Fibroblast of lung (primary cell): ENCODE measurements at regions not wholly inside any gene's neighbourhood (a gene's known extent, or its start where the extent isn't known, plus 50 kb on each side); places are given as distances from the start of the nearest gene placed in this dataset.

Experiments
- DNase-seq, 2 donors: peaks; one replicate each; pipeline versions ENCODE4 v3.0.0 to v3.0.0-alpha.2; 2010; ENCODE audit warnings: low read depth in 2 of 2
- H2AFZ ChIP-seq: 2 replicates; pipeline ENCODE4 v1.5.1; 2012; ENCODE audit warnings: low read length, control low read depth, inconsistent platforms
- H3K27ac ChIP-seq: 2 replicates; pipeline ENCODE4 v1.5.1; 2011; ENCODE audit warnings: low read length, control low read depth; ENCODE audit not compliant: insufficient read depth
- H3K27me3 ChIP-seq: 2 replicates; pipeline ENCODE4 v1.5.1; 2011; ENCODE audit warnings: mild to moderate bottlenecking, low read length; ENCODE audit not compliant: control insufficient read depth, insufficient read depth
- H3K36me3 ChIP-seq: 2 replicates; pipeline ENCODE4 v1.5.1; 2011; ENCODE audit warnings: low read length; ENCODE audit not compliant: control insufficient read depth, insufficient read depth
- H3K4me1 ChIP-seq: 2 replicates; pipeline ENCODE4 v1.5.1; 2011; ENCODE audit warnings: low read length; ENCODE audit not compliant: control insufficient read depth, insufficient read depth; ENCODE audit errors: extremely low read depth
- H3K4me2 ChIP-seq: 2 replicates; pipeline ENCODE4 v1.5.1; 2011; ENCODE audit warnings: low read length, control low read depth; ENCODE audit not compliant: insufficient read depth; ENCODE audit errors: extremely low read depth
- H3K4me3 ChIP-seq, 4 experiments: fragments of 200-600 bp in 1 of 4; sonication (generic) in 1 of 4; replicated peaks in 1 of 4; 2 replicates each; pipeline ENCODE4 v1.5.1; 2011 to 2016; ENCODE audit warnings: low read length in 4 of 4, low read depth in 3 of 4, mild to moderate bottlenecking in 3 of 4, control low read depth in 2 of 4, inconsistent platforms in 1 of 4, mixed read lengths in 1 of 4; ENCODE audit not compliant: insufficient read depth in 1 of 4; ENCODE audit errors: control extremely low read depth in 1 of 4
- H3K79me2 ChIP-seq: 2 replicates; pipeline ENCODE4 v1.5.1; 2012; ENCODE audit warnings: mild to moderate bottlenecking, low read length, inconsistent platforms; ENCODE audit not compliant: control insufficient read depth, insufficient read depth
- H3K9ac ChIP-seq: 2 replicates; pipeline ENCODE4 v1.5.1; 2011; ENCODE audit warnings: mild to moderate bottlenecking, low read length, control low read depth; ENCODE audit not compliant: insufficient read depth
- H3K9me3 ChIP-seq: 2 replicates; pipeline ENCODE4 v1.5.1; 2012; ENCODE audit warnings: low read depth, low read length; ENCODE audit not compliant: control insufficient read depth, insufficient read depth
- H4K20me1 ChIP-seq: 2 replicates; pipeline ENCODE4 v1.5.1; 2011; ENCODE audit warnings: low read length; ENCODE audit not compliant: control insufficient read depth, insufficient read depth; ENCODE audit errors: extremely low read depth
- CTCF ChIP-seq, 2 donors: IDR thresholded peaks in 1 of 2; conservative IDR thresholded peaks in 1 of 2; 1 replicate in 1 of 2; 2 replicates in 1 of 2; pipeline ENCODE4 v1.5.1; 2011 to 2012; ENCODE audit warnings: low read length in 2 of 2, control low read depth in 1 of 2, inconsistent platforms in 1 of 2, low read depth in 1 of 2, mild to moderate bottlenecking in 1 of 2
- EZH2 ChIP-seq: IDR thresholded peaks from 2 replicates; pipeline ENCODE4 v1.5.1; 2012; ENCODE audit warnings: low read length, control low read depth, mild to moderate bottlenecking; ENCODE audit errors: missing control alignments

- Histone ChIP-seq H3K9ac (no peak overlapping the region), H3K4me2 (no peak overlapping the region), H2AFZ (no peak overlapping the region), H3K9me3 (no peaks in the 10 kb centered on the region), H3K4me3 (no peak overlapping the region), H4K20me1 (no peaks in the 10 kb centered on the region), H3K79me2 (no peaks in the 10 kb centered on the region), H3K4me1 (peaks cover 3% of the 10 kb centered on the region), H3K36me3 (no peaks in the 10 kb centered on the region), H3K27ac (no peak overlapping the region), H3K27me3 (no peaks in the 10 kb centered on the region)
- no peak for DNase-seq
- TF ChIP-seq EZH2: no peak
- TF ChIP-seq CTCF (conservative IDR thresholded peaks at IDR 0.05 in 1 of 2, IDR thresholded peaks at IDR 0.05 in 1 of 2; ENCODE audit: low read depth in 1 of 2, low read length in 2 of 2): no peak
Measured at GRCh38 chr3:113129168-113129567, 82.2 kb upstream of the BOC start.

GRCh38 chr3:113132571-113132996, 78.8 kb upstream of the BOC start:
- H3K79me2 ChIP-seq: no peaks in the 10 kb centered on the region
- no peak overlapping the region for H3K4me3 ChIP-seq
- no peak overlapping the region for H3K27ac ChIP-seq
- H3K4me2 ChIP-seq: no peak overlapping the region
- no peak overlapping the region for H2AFZ ChIP-seq
- H3K9ac ChIP-seq: no peak overlapping the region
- TF ChIP-seq EZH2 (no peak), CTCF (conservative IDR thresholded peaks at IDR 0.05 in 1 of 2, IDR thresholded peaks at IDR 0.05 in 1 of 2; ENCODE audit: low read depth in 1 of 2, low read length in 2 of 2) (peak in 1 of 2 donors; percentile 6)
- H3K9me3 ChIP-seq: no peaks in the 10 kb centered on the region
- no peaks in the 10 kb centered on the region for H3K27me3 ChIP-seq
- no peaks in the 10 kb centered on the region for H4K20me1 ChIP-seq
- no peaks in the 10 kb centered on the region for H3K36me3 ChIP-seq
- H3K4me1 ChIP-seq: peaks cover 3% of the 10 kb centered on the region
- DNase-seq: peak; percentile 55 to 95

- no peaks in the 10 kb centered on the region for H4K20me1 ChIP-seq
- no peak for DNase-seq
- no peaks in the 10 kb centered on the region for H3K79me2 ChIP-seq
- no peaks in the 10 kb centered on the region for H3K9me3 ChIP-seq
- peaks cover 3% of the 10 kb centered on the region for H3K4me1 ChIP-seq
- H2AFZ ChIP-seq: no peak overlapping the region
- no peaks in the 10 kb centered on the region for H3K27me3 ChIP-seq
- H3K4me2 ChIP-seq: no peak overlapping the region
- no peaks in the 10 kb centered on the region for H3K36me3 ChIP-seq
- no peak overlapping the region for H3K27ac ChIP-seq
- H3K4me3 ChIP-seq: no peak overlapping the region
- H3K9ac ChIP-seq: no peak overlapping the region
- TF ChIP-seq EZH2 (no peak), CTCF (conservative IDR thresholded peaks at IDR 0.05 in 1 of 2, IDR thresholded peaks at IDR 0.05 in 1 of 2; ENCODE audit: low read depth in 1 of 2, low read length in 2 of 2) (no peak)
Measured at GRCh38 chr3:113133140-113133539, 78.2 kb upstream of the BOC start.
